Right lobe of liver (tissue), 4 donors: ENCODE measurements at regions not wholly inside any gene's neighbourhood (a gene's known extent, or its start where the extent isn't known, plus 50 kb on each side); places are given as distances from the start of the nearest gene placed in this dataset.

Source experiments
- POLR2A ChIP-seq: fragments of 450-650 bp; IDR thresholded peaks from one replicate; pipeline ENCODE4 v1.6.1; 2017; ENCODE audit warnings: antibody characterized with exemption, mild to moderate bottlenecking
- TF ChIP-seq, protein P1 (sequence below), 4 donors: fragments of 200-600 bp in 3 of 4; fragments of 450-650 bp in 1 of 4; IDR thresholded peaks; one replicate each; pipeline versions ENCODE4 v1.5.1 to v1.8.0; 2016 to 2022; ENCODE audit warnings: antibody characterized with exemption in 4 of 4, mild to moderate bottlenecking in 2 of 4
- donor health status: DM: no; HTN: no; CAD: no.
- donor health status: DM: no; HTN: no; CAD: no.
- donor health status: DM: no; HTN: yes; CAD: no.

GRCh38 chr6:105587349-105588122, 184.7 kb upstream of the PREP start:
- no peak for TF ChIP-seq POLR2A
- TF ChIP-seq, protein P1, sequence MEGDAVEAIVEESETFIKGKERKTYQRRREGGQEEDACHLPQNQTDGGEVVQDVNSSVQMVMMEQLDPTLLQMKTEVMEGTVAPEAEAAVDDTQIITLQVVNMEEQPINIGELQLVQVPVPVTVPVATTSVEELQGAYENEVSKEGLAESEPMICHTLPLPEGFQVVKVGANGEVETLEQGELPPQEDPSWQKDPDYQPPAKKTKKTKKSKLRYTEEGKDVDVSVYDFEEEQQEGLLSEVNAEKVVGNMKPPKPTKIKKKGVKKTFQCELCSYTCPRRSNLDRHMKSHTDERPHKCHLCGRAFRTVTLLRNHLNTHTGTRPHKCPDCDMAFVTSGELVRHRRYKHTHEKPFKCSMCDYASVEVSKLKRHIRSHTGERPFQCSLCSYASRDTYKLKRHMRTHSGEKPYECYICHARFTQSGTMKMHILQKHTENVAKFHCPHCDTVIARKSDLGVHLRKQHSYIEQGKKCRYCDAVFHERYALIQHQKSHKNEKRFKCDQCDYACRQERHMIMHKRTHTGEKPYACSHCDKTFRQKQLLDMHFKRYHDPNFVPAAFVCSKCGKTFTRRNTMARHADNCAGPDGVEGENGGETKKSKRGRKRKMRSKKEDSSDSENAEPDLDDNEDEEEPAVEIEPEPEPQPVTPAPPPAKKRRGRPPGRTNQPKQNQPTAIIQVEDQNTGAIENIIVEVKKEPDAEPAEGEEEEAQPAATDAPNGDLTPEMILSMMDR (IDR thresholded peaks at IDR 0.05): no peak
